K562 (cell line): ENCODE measurements at regions not wholly inside any gene's neighbourhood (a gene's known extent, or its start where the extent isn't known, plus 50 kb on each side); places are given as distances from the start of the nearest gene placed in this dataset.

Source experiments
- CTCF ChIP-seq, 3 experiments: IDR thresholded peaks in 2 of 3; conservative IDR thresholded peaks in 1 of 3; 2 replicates each; pipeline ENCODE4 v1.5.1; 2011 to 2012; ENCODE audit warnings: low read length in 3 of 3, mild to moderate bottlenecking in 3 of 3, control low read depth in 2 of 3, improper control_type of control experiment in 1 of 3, inconsistent platforms in 1 of 3, low read depth in 1 of 3, mixed read lengths in 1 of 3, moderate library complexity in 1 of 3; ENCODE audit not compliant: insufficient read depth in 2 of 3
- DPF2 ChIP-seq: fragments of 450-650 bp; IDR thresholded peaks from 2 replicates; pipeline ENCODE4 v1.6.1; 2016
- EP300 ChIP-seq: IDR thresholded peaks from 2 replicates; pipeline ENCODE4 v1.6.1; 2012; ENCODE audit warnings: low read length, improper control_type of control experiment
- MTA3 ChIP-seq: fragments of 450-650 bp; formaldehyde crosslinking; IDR thresholded peaks from 2 replicates; pipeline ENCODE4 v1.6.1; 2017; ENCODE audit warnings: mild to moderate bottlenecking, borderline replicate concordance
- MXI1 ChIP-seq: IDR thresholded peaks from 2 replicates; pipeline ENCODE4 v1.6.1; 2011; ENCODE audit warnings: low read depth, mild to moderate bottlenecking, improper control_type of control experiment, low read length
- POLR2A ChIP-seq: fragments of 450-650 bp; conservative IDR thresholded peaks from 2 replicates; pipeline ENCODE4 v1.6.1; 2016
- SIN3A ChIP-seq, 2 experiments: fragments of 150-350 bp in 1 of 2; IDR thresholded peaks; 2 replicates each; pipeline ENCODE4 v1.6.1; 2011 to 2016; ENCODE audit warnings: borderline replicate concordance in 2 of 2, low read depth in 2 of 2, low read length in 2 of 2, mild to moderate bottlenecking in 2 of 2, moderate library complexity in 2 of 2; ENCODE audit not compliant: control insufficient read depth in 1 of 2
- TAF1 ChIP-seq: IDR thresholded peaks from 2 replicates; pipeline ENCODE4 v1.6.1; 2011; ENCODE audit warnings: mild to moderate bottlenecking, low read length, moderate library complexity; ENCODE audit not compliant: insufficient read depth, control insufficient read depth, severe bottlenecking; ENCODE audit errors: extremely low read depth
- TCF7 ChIP-seq: sonication (generic); IDR thresholded peaks from 2 replicates; pipeline ENCODE4 v1.6.1; 2016; ENCODE audit warnings: antibody characterized with exemption, borderline replicate concordance
- USF2 ChIP-seq: sonication (generic); formaldehyde crosslinking; IDR thresholded peaks from 2 replicates; pipeline ENCODE4 v1.5.0; 2020; ENCODE audit warnings: missing genetic modification reagents
- YY1 ChIP-seq, 3 experiments: IDR thresholded peaks; 2 replicates each; pipeline ENCODE4 v1.6.1; 2011; ENCODE audit warnings: low read length in 2 of 3, mild to moderate bottlenecking in 2 of 3, moderate library complexity in 2 of 3, borderline replicate concordance in 1 of 3, control low read depth in 1 of 3, low read depth in 1 of 3; ENCODE audit not compliant: insufficient read depth in 3 of 3, insufficient replicate concordance in 2 of 3, control insufficient read depth in 1 of 3, insufficient read length in 1 of 3; ENCODE audit errors: extremely low read depth in 1 of 3
- ZNF740 ChIP-seq, 3 experiments: fragments of 200-800 bp in 1 of 3; sonication (Bioruptor generic) in 1 of 3; sonication (generic) in 1 of 3; formaldehyde crosslinking in 1 of 3; IDR thresholded peaks; 2 replicates each; pipeline versions ENCODE4 v1.6.1 to v1.8.0; 2016 to 2022; ENCODE audit warnings: mild to moderate bottlenecking in 2 of 3, missing compliant biosample characterization in 2 of 3, missing genetic modification characterization in 2 of 3, missing genetic modification reagents in 1 of 3

- TF ChIP-seq POLR2A (no peak), ZNF740 (CRISPR knock-in tag; IDR thresholded peaks at IDR 0.05) (no peak), ZNF740 (tag; IDR thresholded peaks at IDR 0.05) (no peak), EP300 (no peak), MTA3 (no peak), TAF1 (no peak), SIN3A (IDR thresholded peaks at IDR 0.05; ENCODE audit: borderline replicate concordance in 2 of 2, control insufficient read depth in 1 of 2, low read depth in 2 of 2, low read length in 2 of 2) (no peak), CTCF (IDR thresholded peaks at IDR 0.05 in 2 of 3, conservative IDR thresholded peaks at IDR 0.05 in 1 of 3; ENCODE audit: insufficient read depth in 2 of 3, low read depth in 1 of 3, low read length in 3 of 3) (no peak), TCF7 (no peak), DPF2 (no peak), MXI1 (no peak), USF2 (CRISPR knock-in tag) (no peak), YY1 (IDR thresholded peaks at IDR 0.05; ENCODE audit: borderline replicate concordance in 1 of 3, control insufficient read depth in 1 of 3, extremely low read depth in 1 of 3, insufficient read depth in 3 of 3, insufficient read length in 1 of 3, insufficient replicate concordance in 2 of 3, low read depth in 1 of 3, low read length in 2 of 3) (no peak)
Observed at GRCh38 chr6:71476371-71476770, 187.8 kb downstream of the OGFRL1 start.
